ENCODE measurements at regions not wholly inside any gene's neighbourhood (a gene's known extent, or its start where the extent isn't known, plus 50 kb on each side); places are given as distances from the start of the nearest gene placed in this dataset.

- TF ChIP-seq, protein P1, sequence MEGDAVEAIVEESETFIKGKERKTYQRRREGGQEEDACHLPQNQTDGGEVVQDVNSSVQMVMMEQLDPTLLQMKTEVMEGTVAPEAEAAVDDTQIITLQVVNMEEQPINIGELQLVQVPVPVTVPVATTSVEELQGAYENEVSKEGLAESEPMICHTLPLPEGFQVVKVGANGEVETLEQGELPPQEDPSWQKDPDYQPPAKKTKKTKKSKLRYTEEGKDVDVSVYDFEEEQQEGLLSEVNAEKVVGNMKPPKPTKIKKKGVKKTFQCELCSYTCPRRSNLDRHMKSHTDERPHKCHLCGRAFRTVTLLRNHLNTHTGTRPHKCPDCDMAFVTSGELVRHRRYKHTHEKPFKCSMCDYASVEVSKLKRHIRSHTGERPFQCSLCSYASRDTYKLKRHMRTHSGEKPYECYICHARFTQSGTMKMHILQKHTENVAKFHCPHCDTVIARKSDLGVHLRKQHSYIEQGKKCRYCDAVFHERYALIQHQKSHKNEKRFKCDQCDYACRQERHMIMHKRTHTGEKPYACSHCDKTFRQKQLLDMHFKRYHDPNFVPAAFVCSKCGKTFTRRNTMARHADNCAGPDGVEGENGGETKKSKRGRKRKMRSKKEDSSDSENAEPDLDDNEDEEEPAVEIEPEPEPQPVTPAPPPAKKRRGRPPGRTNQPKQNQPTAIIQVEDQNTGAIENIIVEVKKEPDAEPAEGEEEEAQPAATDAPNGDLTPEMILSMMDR (conservative IDR thresholded peaks at IDR 0.05), result no peak
- TF ChIP-seq EZH2 (IDR thresholded peaks at IDR 0.05; ENCODE audit: low read depth), result no peak
Measured at GRCh38 chr1:38381256-38381655, 334.7 kb upstream of the POU3F1 start.

Data from PC-9 (cell line).